OCI-M1 (cell line): ENCODE measurements at regions not wholly inside any gene's neighbourhood (a gene's known extent, or its start where the extent isn't known, plus 50 kb on each side); places are given as distances from the start of the nearest gene placed in this dataset.

ENCODE experiments used
- DNase-seq: peaks from one replicate; lab custom pipeline; 2025; lab: John Stamatoyannopoulos, UW

DNA sequence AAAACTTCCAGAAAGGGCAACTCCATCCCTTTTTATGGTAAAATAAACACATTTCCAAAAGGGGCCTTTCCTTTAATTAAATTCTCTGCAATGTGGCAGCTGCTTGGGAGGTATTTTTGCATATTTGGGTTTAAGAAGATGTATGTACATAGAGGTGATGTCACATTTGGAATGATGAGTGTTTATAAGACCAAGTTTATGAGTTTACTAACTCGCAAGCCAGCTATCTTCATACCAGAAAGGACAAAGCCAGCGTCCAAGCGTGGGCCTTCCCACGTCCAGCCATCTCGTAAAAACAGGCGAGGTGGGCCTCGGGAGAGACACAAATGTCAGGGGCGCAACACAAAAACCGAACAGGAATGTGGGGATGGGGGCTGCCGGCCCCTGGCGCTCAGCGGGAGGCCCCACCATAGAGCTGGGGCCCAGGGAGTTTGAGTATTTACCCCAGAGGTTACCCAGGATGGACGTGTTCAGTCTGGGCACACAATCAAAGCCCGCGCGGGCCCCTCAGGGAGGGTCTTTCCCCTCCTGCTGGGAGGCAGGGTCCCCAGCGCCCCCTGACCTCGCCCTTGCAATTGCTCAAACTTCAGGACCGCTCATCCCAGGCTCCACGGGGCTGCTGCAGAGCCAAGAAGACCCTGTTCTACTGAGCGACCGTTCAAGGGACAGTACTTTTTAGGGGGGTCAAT lies 137.3 kb downstream of the TWIST2 start:
- DNase-seq: no peak

DNA sequence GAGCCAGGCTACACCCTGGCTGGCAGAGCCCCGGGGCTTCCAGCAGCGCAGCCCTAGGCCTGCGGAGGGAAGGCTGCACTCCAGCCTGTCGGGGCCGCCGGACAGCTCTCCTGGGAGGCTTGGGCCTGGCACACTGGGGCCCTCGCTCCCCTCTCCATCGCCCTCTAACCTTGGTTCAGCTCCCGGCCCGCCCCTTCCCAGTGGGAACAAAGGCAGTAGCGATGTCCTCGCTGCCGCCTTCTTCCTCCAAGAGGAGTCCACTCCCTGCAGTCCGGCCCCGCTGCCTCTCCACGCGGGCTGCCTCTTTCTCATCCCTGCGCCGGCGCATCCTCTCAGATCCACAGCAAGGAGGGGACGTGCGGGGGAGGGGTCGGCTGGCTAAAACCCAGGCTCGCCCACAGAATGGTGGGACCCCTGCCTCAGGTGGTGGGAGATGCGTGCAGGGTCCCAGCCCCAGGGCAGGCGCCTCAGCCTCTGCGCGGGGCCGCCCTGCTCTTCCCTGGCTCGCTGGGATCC lies 138.1 kb downstream of the TWIST2 start:
- no peak for DNase-seq

DNA sequence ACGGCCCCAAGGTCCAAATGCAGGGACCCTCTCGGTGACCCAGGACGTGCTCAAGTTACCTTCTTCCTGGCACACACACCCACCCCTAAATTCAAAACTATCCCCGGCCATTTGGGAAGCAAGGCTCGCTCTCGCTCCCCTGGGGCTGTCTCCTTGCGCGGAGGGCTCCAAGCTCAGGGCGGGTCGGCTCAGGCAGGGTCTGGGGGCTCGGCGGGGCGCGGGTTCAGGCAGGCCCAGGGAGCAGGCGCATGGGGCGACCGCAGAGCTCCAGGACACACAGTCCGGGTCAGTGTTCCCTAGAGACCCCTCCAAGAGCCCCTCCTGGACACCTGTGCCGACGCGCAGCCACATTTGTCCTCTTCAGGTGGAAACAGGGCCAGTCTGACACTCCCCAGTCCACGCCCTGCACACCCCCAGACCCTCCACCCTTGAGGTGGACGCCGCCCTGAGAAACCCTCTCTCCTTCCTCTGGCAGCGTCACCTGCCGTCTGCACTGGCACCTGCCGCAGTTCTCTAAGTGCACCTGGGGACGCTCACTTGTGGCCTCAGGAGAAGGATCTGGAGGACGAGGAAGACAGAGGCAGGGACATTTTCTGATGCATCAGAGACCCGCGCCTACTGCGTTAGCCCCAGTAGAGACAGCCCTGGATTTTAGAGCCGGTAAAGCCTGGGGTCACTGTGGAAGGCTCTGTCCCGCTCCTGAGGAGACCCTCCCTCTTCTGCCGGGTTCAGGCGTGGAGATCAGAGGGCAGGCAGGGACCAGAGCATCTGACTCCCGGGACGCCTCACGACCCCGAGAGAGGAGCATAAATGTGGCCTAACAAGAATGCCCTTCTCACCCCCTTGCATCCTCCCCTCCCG lies 138.8 kb downstream of the TWIST2 start:
- DNase-seq: no peak

DNA sequence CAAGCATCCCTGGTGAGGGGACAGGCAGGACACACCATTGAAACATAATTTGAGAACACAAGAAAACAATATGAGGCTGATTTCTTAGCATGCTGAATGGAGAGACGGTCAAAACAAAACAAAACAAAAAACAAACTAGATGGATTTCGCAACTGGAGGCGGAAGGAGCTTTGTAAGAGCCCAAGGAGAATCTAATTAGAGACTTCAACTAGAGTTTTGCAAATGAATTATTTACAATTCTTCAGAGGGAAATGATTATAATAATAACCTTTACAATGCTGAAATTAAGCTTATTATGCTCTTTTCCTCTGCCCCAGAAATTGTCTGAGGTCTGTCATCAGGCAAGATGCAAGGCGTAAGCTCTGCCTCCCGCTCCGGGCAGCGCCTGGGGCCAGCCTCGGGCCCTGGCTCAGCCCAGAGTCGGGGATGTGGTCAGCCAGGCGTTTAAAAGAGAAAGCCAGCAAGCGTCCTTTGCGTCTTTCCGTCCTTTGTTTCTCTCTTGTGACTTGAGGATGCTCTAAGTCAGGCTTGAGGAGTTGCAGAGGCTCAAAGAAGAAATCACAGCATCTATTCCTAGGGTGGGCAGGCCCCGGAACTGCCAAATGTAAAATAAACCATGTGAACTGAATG lies 139.6 kb downstream of the TWIST2 start:
- DNase-seq: no peak

DNA sequence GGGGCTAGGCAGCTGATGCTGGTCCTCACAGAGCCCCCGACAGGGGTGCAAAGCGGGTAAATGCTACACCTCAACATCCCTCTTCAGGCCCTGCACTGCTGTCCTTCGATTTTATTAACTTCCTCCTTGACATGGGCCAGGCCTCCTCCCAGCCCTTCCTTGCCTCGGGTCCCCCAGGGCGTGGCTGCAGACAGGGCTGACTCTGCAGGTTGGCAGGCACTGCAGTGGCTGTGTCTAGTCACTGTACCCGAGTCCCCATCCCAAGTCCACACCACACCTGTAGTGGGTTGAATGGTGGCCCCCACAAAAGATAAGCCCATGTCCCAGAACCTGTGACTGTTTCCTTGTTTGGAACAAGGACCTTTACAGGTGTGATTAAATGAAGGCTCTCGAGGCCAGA lies 140.2 kb downstream of the TWIST2 start:
- no peak for DNase-seq

DNA sequence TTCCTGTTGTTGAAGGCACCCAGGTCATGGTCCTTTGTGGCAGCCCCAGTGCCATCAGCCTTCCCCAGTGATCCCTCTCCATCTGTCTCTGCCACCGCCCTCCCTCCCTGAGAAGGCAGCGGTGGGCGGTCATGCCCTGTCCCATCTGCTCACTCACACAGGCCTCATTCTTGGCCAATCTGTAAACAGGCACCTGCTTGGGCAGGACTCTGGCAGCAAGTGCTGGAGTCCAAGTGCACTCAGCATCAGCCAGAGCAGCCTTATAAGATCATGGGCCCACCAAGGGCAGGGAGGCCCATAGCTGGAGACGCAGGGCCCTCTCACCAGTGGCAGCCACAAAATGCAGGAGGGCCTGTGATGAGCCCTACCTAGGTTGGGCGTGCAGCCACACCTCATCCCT lies 140.9 kb downstream of the TWIST2 start:
- no peak for DNase-seq

DNA sequence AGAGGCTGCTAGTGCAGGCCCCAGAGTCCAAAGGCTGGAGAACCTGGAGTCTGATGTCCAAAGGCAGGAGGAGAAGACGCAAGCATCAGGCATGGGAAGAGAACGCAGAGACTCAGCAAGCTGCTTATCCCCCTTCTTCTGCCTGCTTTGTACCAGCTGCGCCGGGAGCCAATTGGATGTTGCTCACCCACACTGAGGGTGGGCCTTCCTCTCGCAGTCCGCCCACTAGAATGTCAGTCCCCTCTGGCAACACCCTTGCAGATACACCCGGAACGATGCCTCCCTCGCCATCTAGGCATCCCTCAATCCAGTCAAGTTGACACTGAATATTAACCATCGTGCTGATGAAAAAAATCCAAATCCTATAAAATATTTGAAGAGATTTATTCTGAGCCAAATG lies 141.6 kb downstream of the TWIST2 start:
- no peak for DNase-seq

DNA sequence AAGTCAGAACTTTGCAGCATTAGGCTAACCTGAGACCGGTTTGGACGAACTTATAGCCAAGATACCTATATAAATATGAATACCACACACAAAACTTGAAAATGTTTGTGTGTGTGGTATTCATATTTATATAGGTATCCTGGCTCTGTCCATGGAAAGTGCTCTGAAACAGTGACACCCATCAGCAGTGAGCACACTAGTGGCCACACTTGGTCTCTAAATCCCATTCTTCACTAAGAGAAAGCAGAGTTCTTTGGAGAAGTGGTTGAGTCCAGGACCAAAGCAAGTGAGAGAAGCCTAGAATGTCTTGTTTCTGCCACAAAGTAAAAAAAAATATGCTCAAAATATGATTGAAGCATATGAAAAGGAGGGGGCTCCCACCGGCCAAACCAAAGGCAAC lies 146.5 kb downstream of the TWIST2 start:
- DNase-seq: no peak

DNA sequence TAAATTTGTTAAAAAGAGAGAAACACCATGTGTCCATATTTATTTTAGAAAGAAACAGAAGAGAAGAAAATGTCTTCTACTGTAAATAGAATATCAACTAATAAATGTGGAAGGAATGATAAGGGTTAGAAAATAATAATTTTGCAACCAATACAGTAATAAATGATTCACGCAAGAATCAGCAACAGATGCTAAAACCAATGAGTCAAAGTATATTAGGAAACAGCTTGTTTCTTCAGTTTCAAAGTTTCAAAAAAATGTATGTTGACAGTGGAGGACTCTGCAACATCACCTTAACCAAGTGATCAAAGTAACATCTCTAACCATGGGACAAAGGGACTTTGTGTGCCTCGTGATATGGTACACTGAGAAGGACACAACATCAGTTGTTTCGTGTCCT lies 147.0 kb downstream of the TWIST2 start:
- no peak for DNase-seq

DNA sequence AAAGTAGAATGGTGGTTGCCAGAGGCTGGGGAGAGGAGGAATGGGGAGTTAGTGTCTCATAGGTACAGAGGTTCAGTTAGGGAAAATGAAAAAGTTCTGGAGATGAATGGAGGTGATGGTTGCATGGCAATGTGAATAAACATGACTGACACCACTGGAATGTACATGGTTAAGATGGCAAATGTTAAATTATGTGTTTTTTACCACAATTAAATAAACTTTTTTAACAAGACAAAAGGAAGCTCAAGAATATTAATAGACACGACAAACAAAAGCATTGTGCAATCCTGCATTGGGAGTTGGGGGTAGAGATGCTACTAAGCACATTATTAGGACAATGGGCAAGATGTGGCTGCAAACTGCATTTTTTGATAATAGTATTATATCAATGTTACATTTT lies 147.7 kb downstream of the TWIST2 start:
- DNase-seq: no peak

DNA sequence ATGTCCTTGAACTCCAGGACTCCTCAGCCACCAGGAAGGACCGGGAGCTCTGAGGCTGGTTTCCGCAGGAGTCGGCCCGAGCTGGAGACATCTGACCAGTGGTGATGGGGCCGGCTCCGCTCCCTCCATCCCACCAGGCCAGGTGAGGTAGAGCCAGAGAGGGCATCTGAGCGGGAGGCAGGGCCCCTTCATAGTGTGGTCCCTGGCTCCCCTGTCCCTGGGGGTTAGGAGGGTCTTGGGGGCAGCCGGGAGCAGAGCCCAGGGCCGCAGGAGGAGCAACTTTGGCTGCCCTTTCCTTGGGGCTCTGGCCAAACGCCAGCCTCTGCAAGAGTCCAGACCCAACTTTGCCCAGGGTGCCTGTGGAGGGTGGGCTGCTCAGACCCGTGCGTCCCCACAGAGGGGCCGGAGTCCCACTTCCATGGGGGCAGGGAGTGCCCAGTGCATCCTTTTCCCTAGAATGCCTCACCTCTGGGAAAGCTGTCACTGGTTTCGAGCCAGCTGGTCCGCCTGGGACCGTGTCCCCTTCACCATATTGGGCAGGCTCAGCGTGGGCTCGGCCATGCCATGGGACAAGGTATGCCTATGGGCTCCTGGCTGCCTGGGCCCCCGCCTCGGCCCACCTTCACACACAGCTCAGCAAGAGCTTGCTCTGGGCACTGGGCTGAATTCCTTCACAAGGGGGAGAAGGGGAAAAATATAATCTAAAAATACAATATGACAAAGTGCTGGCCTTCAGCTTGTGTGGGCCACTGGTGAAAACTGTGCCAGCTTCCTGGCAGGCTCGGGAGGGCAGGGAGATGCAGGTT lies 148.6 kb downstream of the TWIST2 start:
- no peak for DNase-seq

DNA sequence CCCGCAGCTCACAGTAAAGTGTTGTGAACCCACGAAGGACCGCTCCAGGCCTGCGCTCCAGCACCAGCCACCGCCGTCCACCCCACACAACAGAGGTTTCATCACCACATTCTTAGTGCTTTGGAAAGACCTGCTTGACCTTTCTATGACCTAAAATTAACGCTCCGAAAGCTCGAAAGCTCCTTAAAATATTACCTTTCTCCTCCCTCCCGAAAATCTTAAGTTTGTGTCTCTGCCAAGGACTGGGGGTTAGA lies 149.2 kb downstream of the TWIST2 start:
- no peak for DNase-seq

DNA sequence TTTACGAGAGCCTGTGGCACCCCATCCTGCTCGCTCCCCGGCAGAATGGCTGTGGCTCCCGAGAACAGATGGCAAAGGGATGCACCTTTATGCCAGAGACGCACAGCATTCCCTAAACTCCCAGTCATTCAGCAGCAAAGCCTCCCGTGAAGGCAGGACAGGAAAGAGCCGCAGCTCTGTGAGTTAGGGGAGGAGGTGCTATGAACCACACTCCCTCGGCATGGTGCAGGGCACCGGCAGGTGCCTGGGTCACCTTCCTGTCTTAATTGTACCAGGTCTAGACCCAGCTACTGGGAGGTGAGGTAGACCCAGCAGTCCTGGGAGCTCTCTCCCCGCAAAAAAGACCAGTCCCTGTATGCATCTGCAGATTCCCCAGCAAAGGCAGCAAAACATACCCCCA lies 149.8 kb downstream of the TWIST2 start:
- DNase-seq: no peak
